ENCODE measurements at regions not wholly inside any gene's neighbourhood (a gene's known extent, or its start where the extent isn't known, plus 50 kb on each side); places are given as distances from the start of the nearest gene placed in this dataset.
"Not testable (repeated sequence)": the region's sequence is repeated elsewhere in the genome, so short reads cannot be mapped to it uniquely, and the experiment has no call there.

GRCh38 chr18:8887877-8888276 lies 182.5 kb downstream of the MTCL1 start:
- not testable (repeated sequence) for TF ChIP-seq CTCF (optimal IDR thresholded peaks at IDR 0.05 in 1 of 3, IDR thresholded peaks at IDR 0.05 in 1 of 3, conservative IDR thresholded peaks at IDR 0.05 in 1 of 3; ENCODE audit: extremely low read depth in 1 of 3, insufficient read depth in 2 of 3, low read length in 3 of 3); EZH2 (IDR thresholded peaks at IDR 0.05; ENCODE audit: low read length)
